ENCODE measurements at regions not wholly inside any gene's neighbourhood (a gene's known extent, or its start where the extent isn't known, plus 50 kb on each side); places are given as distances from the start of the nearest gene placed in this dataset.
"Not testable (repeated sequence)": the region's sequence is repeated elsewhere in the genome, so short reads cannot be mapped to it uniquely, and the experiment has no call there.

GRCh38 chr13:26845063-26845462 is 84.5 kb upstream of the GPR12 start:
- not testable (repeated sequence) for TF ChIP-seq TOX (CRISPR knock-in tag; IDR thresholded peaks at IDR 0.05; ENCODE audit: borderline replicate concordance); ESRRG (CRISPR knock-in tag; IDR thresholded peaks at IDR 0.05); ZNF565 (CRISPR knock-in tag; conservative IDR thresholded peaks at IDR 0.05; ENCODE audit: low read depth); GLIS3 (CRISPR knock-in tag; IDR thresholded peaks at IDR 0.05); ZFP3 (CRISPR knock-in tag; IDR thresholded peaks at IDR 0.05); ZC3H10 (CRISPR knock-in tag; IDR thresholded peaks at IDR 0.05)

Measured in SK-N-SH treated with all-trans-retinoic acid at 6 μM for 48 hours (cell line).